ENCODE measurements at regions not wholly inside any gene's neighbourhood (a gene's known extent, or its start where the extent isn't known, plus 50 kb on each side); places are given as distances from the start of the nearest gene placed in this dataset.

DNA sequence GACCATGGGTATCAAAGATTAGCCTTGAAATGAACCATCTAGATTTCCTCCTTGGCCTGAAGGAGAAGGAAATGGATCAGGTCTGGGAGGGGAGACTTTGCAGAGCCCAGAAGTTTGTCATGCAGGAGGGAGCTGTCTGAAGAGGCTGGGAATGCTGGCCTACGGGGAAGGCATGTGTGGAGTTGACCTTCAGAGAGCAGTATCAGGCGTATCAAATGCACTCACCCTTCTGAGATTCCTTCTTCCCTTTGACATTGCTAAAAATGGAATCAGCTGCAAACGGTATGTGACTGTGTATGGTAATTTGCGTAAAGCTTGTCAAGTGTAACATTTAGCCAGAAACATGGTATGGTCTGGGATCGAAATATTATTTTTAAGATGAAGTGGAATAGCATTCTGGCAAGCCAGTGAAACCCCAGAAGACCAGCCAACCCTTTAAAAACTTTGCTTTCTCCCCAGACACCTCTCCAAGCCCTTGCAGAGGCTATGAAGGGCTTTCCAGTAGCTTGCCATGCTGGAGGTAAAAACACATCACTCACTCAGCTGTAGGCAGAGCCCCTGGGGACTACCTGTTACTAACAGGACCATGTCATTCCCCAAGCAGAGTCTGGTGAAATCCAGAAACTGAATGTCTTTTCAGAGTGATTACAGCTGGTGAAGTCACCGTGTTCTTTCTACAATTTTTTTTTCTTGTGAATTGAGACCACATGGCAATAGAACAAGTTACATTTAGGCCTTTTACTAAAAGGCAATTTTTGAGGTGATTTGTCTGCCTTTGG is 174.7 kb upstream of the SLC24A5 start:
- no peak for DNase-seq (ENCODE audit: low read depth in 3 of 3)

DNA sequence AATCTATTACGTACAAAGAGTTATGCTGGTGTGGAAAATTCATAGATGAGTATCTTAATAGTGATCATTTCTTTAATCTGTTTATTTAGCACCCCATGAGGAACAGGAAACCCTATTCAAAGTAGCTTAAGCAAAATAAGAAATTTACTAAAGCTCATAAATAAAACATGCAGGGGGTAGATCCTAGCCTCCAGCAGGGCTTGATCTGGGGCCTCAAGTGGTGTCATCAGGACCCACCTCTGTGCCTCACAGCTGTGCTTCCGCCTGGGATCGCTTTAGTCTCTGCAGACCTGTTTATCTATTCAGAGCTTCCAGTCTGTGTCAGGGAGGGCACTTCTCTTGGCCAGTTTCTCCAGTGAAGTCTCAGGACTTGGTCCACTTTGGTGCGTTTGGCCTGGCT is 171.0 kb upstream of the SLC24A5 start:
- DNase-seq (ENCODE audit: low read depth in 3 of 3), result no peak

- no peak for DNase-seq (ENCODE audit: low read depth in 3 of 3)
These were observed 170.3 kb upstream of the SLC24A5 start for GRCh38 chr15:47950447-47950846.

- no peak for DNase-seq (ENCODE audit: low read depth in 3 of 3)
These were observed 169.0 kb upstream of the SLC24A5 start for GRCh38 chr15:47951781-47952180.

DNA sequence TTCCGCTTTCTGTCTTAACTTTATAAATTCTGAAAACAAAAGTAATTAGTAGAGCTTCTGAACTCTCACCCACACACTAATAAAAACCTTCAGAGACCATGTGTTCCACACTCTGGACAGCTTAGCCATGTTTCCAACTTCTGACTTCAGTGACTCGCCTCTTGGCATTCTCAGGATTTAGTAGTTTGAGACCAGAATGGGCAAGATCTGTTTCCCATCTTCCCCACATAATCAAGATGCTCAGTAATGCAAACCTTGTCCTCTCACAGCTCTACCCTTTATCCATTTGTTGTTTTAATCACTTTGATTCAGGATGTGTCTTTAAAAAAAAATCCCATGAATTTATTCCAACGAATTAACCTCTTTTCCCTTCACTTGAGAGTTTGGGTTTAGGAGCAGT is 166.6 kb upstream of the SLC24A5 start:
- no peak for DNase-seq (ENCODE audit: low read depth in 3 of 3)

DNA sequence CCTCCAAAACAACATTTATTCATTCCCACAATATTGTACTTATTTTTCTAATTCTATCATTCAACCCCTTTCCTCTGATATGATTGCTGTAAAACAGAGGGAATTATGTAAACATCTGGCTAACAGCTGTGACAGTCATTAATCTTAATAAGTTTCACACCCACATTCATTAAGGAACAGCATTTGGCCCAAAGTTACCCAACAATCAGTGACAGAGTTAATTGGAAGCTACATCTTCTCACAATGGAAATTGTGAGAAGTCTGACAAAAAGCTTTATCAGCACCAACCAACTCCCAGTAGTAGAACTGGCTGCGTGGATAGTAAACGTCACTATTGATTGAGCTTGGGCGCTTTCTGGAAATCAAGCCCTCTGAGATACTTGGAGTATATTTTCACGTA is 165.8 kb upstream of the SLC24A5 start:
- DNase-seq (ENCODE audit: low read depth in 3 of 3), result no peak

DNA sequence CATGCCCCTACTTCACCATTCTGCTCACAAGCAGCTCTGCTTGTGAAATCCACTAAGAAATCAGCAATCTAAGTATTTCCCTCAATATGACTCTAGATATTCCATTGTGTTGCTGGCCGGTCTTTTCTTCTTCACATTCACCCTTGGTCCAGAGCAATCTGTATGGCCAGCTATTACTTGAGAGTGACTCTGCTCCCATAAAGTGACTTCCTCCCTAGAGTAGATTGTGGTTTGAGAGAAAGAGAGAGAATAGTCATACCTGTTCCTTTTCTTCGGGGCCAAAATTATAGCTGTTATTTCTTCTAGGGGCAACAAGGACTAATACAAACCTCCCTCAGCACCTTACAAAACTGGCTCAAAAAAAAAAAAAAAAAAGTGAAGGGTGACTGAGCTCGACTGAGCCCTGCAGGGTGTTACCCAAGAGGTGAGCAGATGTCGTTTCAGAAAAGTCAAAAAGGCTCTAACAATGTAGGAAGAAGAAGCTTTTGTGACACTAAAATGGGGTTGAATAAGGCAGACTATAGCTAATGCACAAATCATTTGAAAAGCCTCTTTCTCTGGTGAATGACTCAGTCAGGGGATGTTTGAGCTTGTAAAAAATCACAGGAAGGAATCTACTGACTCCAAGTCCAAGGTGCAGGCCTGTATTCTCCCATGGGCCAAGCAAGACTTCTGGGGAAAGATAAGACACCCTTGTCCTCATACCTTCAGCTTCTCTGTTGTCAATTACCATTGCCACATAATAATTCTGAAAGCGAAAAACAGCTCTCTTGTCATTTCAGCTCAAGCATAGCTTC is 161.0 kb upstream of the SLC24A5 start:
- DNase-seq (ENCODE audit: low read depth in 3 of 3), result no peak

DNA sequence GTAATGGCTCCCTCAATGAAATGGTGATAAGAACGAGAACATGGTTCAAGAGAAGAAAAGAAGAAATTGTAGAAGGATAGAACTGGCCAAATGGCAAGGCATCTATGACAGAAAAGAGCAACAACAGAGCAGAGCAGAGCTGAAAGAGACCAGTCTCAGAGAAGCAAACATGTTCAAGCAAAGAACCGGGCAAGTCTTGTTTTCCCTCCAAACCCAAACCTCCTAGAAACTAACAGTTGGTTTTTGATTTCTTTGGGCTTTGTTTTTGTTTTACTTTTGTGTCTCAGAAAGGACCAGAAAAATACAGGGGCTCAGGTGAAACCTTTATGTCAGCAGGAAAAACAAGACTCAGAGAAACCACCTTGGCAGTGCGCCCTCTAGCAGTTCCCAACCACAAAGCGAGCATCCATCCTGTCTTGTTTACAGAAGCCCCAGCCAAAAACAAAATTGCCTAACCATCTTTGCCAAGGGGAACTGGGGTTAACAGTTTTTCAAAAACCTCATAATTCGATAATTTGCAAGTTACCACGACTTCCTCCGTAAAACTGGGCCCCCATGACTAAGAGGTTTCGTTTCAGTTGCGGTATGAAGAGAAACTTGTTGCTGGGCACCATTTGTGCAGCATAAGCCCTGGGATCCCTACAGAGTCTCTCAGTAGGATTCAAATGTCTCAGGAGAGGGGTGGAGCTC is 159.2 kb upstream of the SLC24A5 start:
- no peak for DNase-seq (ENCODE audit: low read depth in 3 of 3)

GRCh38 chr15:47963265-47963664 is 157.5 kb upstream of the SLC24A5 start:
- no peak for DNase-seq (ENCODE audit: low read depth in 3 of 3)

DNA sequence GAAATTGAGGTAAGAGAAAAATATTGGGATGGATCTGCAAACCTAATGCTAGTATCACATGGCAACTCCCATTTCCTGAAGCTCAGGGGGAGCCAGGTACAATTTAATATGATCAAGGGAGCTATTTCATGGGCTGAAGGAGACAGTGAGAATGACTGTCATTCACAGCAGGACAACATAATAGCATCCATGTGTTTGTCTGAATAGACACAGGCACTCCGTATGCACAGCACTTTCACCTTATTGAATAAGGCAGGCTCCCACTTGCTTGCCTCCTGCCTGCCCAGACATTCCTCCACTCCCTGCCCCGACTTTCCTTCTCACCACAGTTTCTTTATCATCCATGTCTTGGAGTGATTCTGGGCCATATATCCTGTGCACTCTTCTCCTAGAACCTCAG is 156.6 kb upstream of the SLC24A5 start:
- DNase-seq (ENCODE audit: low read depth in 3 of 3), result no peak

DNA sequence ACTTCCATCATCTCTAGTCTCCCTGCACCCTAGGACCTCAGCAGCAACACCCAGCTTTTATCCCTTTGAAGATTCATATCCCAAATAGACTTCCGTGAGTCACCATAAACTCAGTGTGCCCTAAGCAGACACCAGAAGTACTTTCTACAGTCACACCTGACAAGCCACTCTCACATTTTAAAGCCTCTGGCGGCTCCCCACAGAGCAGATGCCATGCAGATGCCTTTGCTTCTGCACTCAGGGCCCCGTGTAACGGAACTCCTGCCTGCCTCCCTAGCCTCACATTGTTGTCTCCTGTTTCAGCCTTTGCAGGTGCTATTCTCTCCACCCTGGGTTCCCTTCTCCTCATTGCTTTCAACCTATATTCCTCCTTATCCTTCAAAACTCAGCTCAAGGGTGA is 155.5 kb upstream of the SLC24A5 start:
- no peak for DNase-seq (ENCODE audit: low read depth in 3 of 3)

GRCh38 chr15:47968593-47968992 is 152.2 kb upstream of the SLC24A5 start:
- no peak for DNase-seq (ENCODE audit: low read depth in 3 of 3)

GRCh38 chr15:47971637-47972036 is 149.2 kb upstream of the SLC24A5 start:
- DNase-seq (ENCODE audit: low read depth in 3 of 3), result no peak

DNA sequence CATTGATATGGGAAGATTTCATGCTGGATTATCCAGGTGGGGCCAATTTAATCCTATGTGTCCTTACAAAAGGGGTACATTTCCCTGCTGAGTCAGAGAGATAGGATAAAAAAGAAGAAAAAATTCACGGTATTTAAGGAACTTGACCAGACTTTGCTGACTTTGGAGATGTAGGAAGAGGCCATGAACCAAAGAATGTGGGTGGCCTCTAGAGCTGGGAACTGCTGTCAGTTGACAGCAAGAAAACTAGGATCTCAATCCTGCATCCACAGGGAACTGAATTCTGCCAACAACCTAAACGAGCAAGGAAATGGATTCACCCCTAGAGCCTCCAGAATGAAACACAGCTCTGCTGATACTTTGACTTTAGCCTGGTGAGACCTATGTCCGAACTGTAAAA is 148.1 kb upstream of the SLC24A5 start:
- DNase-seq (ENCODE audit: low read depth in 3 of 3), result no peak

- DNase-seq (ENCODE audit: low read depth in 3 of 3), result no peak
These were observed 146.1 kb upstream of the SLC24A5 start for GRCh38 chr15:47974724-47975123.

DNA sequence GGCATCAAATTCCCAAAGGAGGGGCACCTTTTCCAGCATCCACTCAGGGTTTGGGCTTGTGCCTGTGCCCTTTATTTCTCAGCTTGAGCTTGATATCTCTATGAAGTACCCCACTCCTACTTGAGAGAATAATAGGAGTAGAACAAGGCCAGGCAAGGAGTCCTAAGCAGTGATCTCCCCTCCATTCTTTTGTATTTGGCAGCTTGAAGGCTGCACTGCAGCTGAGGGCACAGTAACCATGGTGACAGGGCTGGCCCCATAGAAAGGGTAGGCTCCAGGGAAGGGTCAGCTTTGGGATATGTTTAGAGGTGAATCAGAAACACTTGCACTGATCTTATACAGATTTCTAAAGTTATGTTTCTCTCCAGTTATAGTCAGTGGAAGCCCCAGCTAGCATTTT is 145.4 kb upstream of the SLC24A5 start:
- DNase-seq (ENCODE audit: low read depth in 3 of 3), result no peak

GRCh38 chr15:47983533-47983932 is 137.3 kb upstream of the SLC24A5 start:
- DNase-seq (ENCODE audit: low read depth in 3 of 3), result no peak

GRCh38 chr15:47985568-47985967 is 135.2 kb upstream of the SLC24A5 start:
- no peak for DNase-seq (ENCODE audit: low read depth in 3 of 3)

GRCh38 chr15:47987461-47987860 is 133.3 kb upstream of the SLC24A5 start:
- no peak for DNase-seq (ENCODE audit: low read depth in 3 of 3)

GRCh38 chr15:47987908-47988532 is 132.8 kb upstream of the SLC24A5 start:
- DNase-seq (ENCODE audit: low read depth in 3 of 3), result peak in 1 of 3 donors; percentile 1

- DNase-seq (ENCODE audit: low read depth in 3 of 3), result no peak
These were observed 132.2 kb upstream of the SLC24A5 start for GRCh38 chr15:47988564-47988963.

- DNase-seq (ENCODE audit: low read depth in 3 of 3), result no peak
These were observed 130.0 kb upstream of the SLC24A5 start for GRCh38 chr15:47990821-47991220.

Data from stimulated activated CD4-positive, alpha-beta T cell treated with anti-CD3 and anti-CD28 coated beads, TNF-alpha, amount 100 ng/mL, for 48 hours (primary cell).